HG03159 (cell line): ENCODE measurements at regions not wholly inside any gene's neighbourhood (a gene's known extent, or its start where the extent isn't known, plus 50 kb on each side); places are given as distances from the start of the nearest gene placed in this dataset.

Experiments
- ATAC-seq: cut with Tn5 transposase; IDR thresholded peaks from one replicate; pipeline ENCODE4 v1.9.1; 2021; ENCODE audit warnings: mild to moderate bottlenecking, moderate library complexity; ENCODE audit not compliant: unreplicated experiment

- no peak for ATAC-seq
These were observed 87.3 kb upstream of the LRIG3 start for GRCh38 chr12:59007620-59008019.

GRCh38 chr12:59005193-59005955 is 85.1 kb upstream of the LRIG3 start:
- no peak for ATAC-seq

GRCh38 chr12:59004456-59004855 is 84.2 kb upstream of the LRIG3 start:
- ATAC-seq = no peak

- ATAC-seq = no peak
These were observed 75.5 kb upstream of the LRIG3 start for GRCh38 chr12:58995666-58996363.

GRCh38 chr12:58988643-58989344 is 68.5 kb upstream of the LRIG3 start:
- ATAC-seq = no peak

GRCh38 chr12:58981961-58982360 is 61.7 kb upstream of the LRIG3 start:
- ATAC-seq = no peak

GRCh38 chr12:58980768-58981167 is 60.5 kb upstream of the LRIG3 start:
- ATAC-seq = no peak

GRCh38 chr12:58978717-58979116 is 58.4 kb upstream of the LRIG3 start:
- ATAC-seq = no peak

GRCh38 chr12:58977476-58977875 is 57.2 kb upstream of the LRIG3 start:
- ATAC-seq = no peak

- ATAC-seq = no peak
These were observed 55.8 kb upstream of the LRIG3 start for GRCh38 chr12:58976146-58976545.
